ENCODE measurements at regions not wholly inside any gene's neighbourhood (a gene's known extent, or its start where the extent isn't known, plus 50 kb on each side); places are given as distances from the start of the nearest gene placed in this dataset.

GRCh38 chr18:77995593-77995992 is 745.9 kb downstream of the GALR1 start:
- no peak for DNase-seq

GRCh38 chr18:77996737-77997136 is 747.1 kb downstream of the GALR1 start:
- DNase-seq: no peak

GRCh38 chr18:78001811-78002210 is 752.2 kb downstream of the GALR1 start:
- DNase-seq: no peak

GRCh38 chr18:78006006-78006773 is 756.5 kb downstream of the GALR1 start:
- no peak for DNase-seq

- DNase-seq: no peak
These were observed 757.2 kb downstream of the GALR1 start for GRCh38 chr18:78006774-78007260.

GRCh38 chr18:78010363-78010762 is 760.7 kb downstream of the GALR1 start:
- no peak for DNase-seq

- no peak for DNase-seq
These were observed 768.2 kb downstream of the GALR1 start for GRCh38 chr18:78017869-78018268.

- no peak for DNase-seq
These were observed 771.5 kb downstream of the GALR1 start for GRCh38 chr18:78021196-78021595.

- DNase-seq: no peak
These were observed 781.9 kb downstream of the GALR1 start for GRCh38 chr18:78031589-78031988.

- DNase-seq: no peak
These were observed 782.3 kb downstream of the GALR1 start for GRCh38 chr18:78031991-78032390.

GRCh38 chr18:78032574-78032973 is 782.9 kb downstream of the GALR1 start:
- DNase-seq: no peak

- DNase-seq: no peak
These were observed 785.1 kb downstream of the GALR1 start for GRCh38 chr18:78034755-78035154.

- no peak for DNase-seq
These were observed 791.6 kb downstream of the GALR1 start for GRCh38 chr18:78041218-78041617.

GRCh38 chr18:78046631-78047030 is 797.0 kb downstream of the GALR1 start:
- no peak for DNase-seq

- DNase-seq: no peak
These were observed 799.6 kb downstream of the GALR1 start for GRCh38 chr18:78049281-78049680.

- DNase-seq: no peak
These were observed 805.2 kb downstream of the GALR1 start for GRCh38 chr18:78054801-78055200.

- DNase-seq: no peak
These were observed 806.4 kb downstream of the GALR1 start for GRCh38 chr18:78056011-78056410.

GRCh38 chr18:78069784-78070664 is 820.4 kb downstream of the GALR1 start:
- DNase-seq: no peak

GRCh38 chr18:78071166-78071710 is 821.6 kb downstream of the GALR1 start:
- DNase-seq: no peak

GRCh38 chr18:78071776-78072175 is 822.1 kb downstream of the GALR1 start:
- DNase-seq: no peak

- no peak for DNase-seq
These were observed 822.7 kb downstream of the GALR1 start for GRCh38 chr18:78072375-78072774.

GRCh38 chr18:78073275-78073674 is 823.6 kb downstream of the GALR1 start:
- no peak for DNase-seq

- DNase-seq: no peak
These were observed 824.9 kb downstream of the GALR1 start for GRCh38 chr18:78074400-78075020.

Data from fibroblast of skin of right biceps (primary cell).